ENCODE measurements at regions not wholly inside any gene's neighbourhood (a gene's known extent, or its start where the extent isn't known, plus 50 kb on each side); places are given as distances from the start of the nearest gene placed in this dataset.
"Not testable (repeated sequence)": the region's sequence is repeated elsewhere in the genome, so short reads cannot be mapped to it uniquely, and the experiment has no call there.

DNA sequence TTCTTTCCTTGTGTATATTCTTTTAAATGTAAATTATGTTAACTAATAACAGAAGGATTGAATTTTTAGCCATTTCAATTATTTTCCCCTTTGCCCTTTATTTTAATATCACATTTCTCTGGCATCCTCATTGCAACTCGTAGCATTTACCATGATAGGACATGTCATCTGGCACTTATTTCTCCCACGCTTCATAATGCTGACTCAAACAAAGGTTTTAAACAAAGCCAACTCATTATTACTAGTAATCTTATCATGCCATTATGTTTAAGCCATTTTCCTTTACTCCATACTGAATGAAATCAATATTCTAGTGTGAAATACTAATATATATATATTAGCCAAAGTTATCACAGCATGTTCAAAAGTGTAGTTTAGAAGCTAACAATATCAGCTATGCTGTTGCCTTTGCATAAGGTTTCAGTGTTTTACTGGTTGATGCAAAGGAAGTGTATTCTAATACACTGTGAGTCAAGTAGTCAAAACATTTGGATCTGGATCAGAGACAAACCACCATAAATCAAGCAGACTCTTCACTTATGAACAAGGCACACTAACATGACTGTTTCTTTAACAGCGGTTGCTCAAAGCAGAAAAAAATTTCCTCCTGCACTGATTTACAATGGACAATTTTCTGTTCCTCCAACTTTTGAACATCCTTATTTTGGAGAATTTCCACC, 281.6 kb downstream of the SLC7A11 start:
- in situ Hi-C loops (cut with MboI; ENCODE audit: low sequenced_read_pairs): no loop called here

DNA sequence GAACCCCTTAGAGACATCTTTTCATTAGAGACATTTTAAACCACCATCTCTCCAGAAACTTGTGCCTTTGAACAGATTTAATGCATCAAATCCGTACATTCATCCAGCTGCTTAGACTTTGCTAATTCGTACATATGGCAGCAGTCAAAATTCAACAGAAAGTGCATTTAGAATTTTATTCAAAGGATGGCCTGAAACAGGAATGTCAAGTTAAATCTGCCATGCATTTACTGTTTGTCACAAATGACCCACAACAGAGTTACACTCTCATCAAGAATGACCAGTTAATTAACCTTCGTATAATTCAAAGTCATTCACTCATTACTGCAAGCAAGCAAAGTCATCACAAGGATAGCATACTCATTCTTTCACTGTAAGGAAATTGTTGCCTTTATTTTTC, 284.3 kb downstream of the SLC7A11 start:
- in situ Hi-C loops (cut with MboI; ENCODE audit: low sequenced_read_pairs): no loop called here

DNA sequence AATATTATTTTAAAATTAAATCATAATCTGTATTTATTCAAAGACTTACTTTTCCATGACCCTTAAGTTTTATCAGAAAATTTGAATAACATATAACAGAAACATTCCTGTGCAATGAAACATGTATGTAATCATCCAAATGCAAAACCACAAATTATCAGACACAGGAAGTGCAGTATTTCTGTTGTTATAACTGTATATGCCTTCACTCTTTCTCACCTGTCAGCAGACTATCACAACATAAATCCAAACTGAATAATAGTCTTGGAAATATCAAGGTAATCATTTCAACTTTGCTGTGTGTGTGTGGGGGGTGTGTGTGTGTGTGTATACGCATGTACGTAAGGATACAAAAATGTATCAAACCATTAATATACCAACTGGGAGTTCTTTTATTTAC, 285.9 kb downstream of the SLC7A11 start:
- in situ Hi-C loops (cut with MboI; ENCODE audit: low sequenced_read_pairs): no loop called here

DNA sequence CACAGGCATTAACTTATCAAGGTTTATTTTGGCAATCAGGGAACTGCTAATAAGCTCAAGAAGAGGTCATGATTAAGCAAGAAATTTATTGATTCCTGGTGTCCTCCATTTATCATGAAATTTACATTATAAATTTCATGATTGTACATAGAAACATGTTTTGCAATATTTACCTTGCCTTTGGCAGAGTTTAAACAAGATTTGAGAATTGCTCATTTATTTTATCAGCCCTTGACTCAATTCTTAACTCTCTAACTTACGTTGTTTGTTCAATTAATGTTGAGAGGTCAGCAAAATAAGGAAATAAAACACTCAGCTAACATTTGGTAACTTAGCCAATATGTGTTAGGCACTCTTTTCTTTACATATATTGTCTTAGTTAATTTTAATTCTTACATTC, 286.6 kb downstream of the SLC7A11 start:
- in situ Hi-C loops (cut with MboI; ENCODE audit: low sequenced_read_pairs): no loop called here

DNA sequence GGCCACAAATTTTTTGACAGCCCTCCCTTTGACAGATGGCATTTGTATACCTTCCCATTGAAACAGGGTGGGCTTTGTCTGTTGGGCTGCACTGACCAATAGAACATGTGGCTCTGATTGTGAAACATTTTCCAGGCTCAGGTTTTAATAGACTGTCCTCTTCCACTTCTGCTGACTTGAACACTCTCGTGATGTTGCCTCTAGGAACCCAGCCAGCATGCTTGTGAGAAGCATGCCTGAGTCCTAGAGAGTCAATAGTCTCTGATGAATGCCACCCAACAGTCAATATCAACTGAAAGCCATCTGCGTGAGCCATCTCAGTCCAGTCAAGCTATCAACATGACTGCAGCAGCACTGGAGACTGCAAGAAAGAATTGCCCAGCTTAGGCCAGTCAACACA, 290.0 kb downstream of the SLC7A11 start:
- in situ Hi-C loops (cut with MboI; ENCODE audit: low sequenced_read_pairs): no loop called here

DNA sequence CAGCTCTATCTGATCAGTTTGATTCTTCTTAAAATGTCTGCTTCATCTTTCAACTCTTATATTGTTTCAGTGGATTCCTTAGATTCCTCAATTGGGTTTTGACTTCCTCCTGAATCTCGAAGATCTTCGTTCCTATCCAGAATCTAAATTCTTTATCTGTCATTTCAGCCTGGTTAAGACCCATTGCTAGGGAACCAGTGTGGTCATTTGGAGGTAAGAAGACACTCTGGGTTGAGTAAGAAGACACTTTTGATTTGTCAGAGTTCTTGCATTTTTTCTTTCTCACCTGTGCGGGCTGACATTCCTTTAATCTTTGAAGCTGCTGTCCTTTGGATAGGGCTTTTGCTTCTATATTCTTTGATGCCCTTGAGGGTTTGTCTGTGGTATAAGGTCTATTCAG, 291.9 kb downstream of the SLC7A11 start:
- in situ Hi-C loops (cut with MboI; ENCODE audit: low sequenced_read_pairs): no loop called here

DNA sequence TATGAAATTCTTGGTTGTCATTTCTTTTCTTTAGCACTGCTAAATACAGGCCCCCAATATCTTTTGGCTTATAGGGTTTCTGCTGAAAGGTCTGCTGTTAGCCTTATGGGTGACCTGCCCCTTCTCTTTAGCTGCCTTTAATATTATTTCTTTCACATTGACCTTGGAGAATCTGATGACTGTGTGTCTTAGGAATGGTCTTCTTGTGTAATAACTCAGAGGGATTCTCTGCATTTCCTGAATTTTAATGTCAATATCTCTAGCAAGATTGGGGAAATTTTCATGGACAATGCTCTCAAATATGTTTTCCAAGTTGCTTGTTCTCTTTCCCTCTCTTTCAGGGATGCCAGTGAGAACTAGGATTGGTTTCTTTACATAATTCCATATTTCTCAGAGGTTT, 292.4 kb downstream of the SLC7A11 start:
- in situ Hi-C loops (cut with MboI; ENCODE audit: low sequenced_read_pairs): no loop called here

DNA sequence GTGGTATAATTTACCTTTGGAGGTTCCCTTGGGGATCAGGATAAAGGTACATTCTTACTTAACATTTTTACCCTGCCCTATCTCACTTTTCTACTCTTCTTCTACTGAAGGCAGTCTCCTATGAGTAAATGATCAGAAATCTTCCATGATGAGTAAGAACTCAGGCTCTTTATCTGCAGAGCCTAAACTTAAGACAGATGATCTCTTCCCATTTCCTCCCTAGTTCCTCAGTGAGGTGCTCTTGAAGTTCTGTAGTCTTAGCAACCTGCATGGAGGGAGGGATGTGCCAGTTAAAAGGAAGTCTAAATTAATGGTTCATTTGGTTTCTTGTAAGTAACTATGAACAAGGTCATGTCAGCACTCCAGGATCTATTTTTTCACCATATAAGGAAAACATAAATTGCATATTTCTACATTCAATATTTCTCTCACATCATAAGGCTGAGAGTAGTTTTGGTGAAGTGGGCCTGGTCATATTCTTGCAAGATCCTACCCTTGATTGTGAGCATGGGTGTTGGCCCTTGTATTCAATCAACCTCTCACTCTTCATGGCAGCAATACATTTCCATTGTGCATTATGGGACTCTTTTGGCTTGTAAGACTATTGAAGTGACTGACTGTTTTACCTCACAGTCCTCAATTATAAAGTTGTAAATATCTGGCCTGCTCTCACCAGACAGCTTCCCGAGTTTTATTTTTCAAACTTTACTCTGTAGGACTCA, 295.5 kb downstream of the SLC7A11 start:
- in situ Hi-C loops (cut with MboI; ENCODE audit: low sequenced_read_pairs): no loop called here

DNA sequence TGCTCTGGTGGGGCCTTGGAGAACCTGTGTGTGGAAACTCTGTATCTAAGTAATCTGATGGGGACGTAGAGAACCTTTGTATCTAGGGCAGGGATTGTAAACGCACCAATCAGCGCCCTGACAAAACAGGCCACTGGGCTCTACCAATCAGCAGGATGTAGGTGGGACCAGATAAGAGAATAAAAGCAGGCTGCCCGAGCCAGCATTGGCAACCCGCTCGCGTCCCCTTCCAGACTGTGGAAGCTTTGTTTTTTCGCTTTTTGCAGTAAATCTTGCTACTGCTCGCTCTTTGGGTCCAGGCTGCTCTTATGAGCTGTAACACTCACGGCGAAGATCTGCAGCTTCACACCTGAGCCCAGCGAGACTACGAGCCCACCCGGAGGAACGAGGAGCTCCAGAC, 299.3 kb downstream of the SLC7A11 start:
- in situ Hi-C loops (cut with MboI; ENCODE audit: low sequenced_read_pairs): not testable (repeated sequence)

DNA sequence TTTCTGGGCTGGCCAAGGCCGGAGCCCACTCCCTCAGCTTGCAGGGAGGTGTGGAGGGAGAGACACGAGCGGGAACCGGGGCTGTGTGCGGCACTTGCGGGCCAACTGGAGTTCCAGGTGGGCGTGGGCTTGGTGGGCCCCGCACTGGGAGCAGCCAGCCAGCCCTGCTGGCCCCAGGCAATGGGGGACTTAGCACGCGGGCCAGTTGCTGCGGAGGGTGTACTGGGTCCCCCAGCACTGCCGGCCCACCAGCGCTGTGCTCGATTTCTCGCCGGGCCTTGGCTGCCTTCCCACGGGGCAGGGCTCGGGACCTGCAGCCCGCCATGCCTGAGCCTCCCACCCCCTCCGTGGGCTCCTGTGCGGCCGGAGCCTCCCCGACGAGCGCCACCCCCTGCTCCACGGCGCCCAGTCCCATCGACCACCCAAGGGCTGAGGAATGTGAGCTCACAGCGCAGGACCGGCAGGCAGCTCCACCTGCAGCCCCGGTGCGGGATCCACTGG, 300.1 kb downstream of the SLC7A11 start:
- in situ Hi-C loops (cut with MboI; ENCODE audit: low sequenced_read_pairs): not testable (repeated sequence)

DNA sequence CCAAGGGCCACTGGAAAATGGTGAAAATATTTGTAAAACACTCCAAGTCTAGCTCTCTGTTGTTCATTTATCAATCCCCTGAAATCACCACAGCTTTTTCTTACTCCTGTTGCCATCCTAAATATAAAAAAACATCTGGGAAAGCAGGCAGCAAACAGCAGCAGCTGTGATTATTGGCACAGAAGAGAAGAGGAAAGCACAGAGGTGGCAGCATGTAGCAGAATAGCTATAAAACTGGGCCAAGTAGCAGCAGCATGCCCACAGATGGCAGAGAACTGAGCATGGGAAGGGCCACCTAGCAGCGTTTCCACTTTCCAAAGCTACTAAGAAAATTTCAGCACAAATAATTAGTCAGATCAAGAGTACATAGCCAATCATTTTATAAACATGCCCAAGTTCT, 307.2 kb downstream of the SLC7A11 start:
- in situ Hi-C loops (cut with MboI; ENCODE audit: low sequenced_read_pairs): no loop called here

DNA sequence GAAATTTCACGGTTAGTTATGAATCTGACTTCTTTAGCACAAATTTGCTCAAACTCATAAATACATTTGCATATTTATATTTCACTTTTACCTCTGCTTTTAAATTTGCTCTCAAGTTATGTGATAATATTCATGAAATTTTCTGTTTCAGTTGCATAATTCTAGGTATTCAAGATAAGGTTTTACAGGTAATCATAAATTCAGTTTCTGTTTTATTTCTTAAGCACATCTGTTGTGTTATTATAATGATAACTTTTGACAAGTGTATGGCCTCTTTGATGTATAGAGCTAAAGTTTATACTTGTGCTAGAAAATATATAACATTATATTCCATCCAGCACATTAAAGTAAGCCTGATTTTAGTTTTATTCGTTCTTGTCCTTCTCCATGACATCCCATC, 308.1 kb downstream of the SLC7A11 start:
- in situ Hi-C loops (cut with MboI; ENCODE audit: low sequenced_read_pairs): no loop called here

DNA sequence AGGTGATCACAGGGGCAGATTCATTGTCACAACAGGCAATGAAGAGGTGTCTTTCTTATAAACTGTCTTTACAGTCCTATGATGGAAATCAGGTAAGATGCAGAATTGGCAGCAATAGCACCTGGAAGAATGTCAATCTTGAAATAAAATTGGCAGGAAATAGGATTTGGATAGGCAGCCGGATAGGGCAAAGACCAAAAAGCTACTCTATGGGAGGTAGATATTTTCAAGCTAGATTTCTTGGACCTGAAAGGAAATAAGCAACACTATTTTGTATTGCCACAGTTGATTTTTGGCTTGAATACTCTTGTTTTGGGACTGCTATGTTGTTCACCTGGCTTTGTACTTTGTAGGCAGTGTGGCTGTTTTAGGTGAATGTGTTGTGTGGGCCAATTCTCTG, 314.2 kb downstream of the SLC7A11 start:
- in situ Hi-C loops (cut with MboI; ENCODE audit: low sequenced_read_pairs): no loop called here

DNA sequence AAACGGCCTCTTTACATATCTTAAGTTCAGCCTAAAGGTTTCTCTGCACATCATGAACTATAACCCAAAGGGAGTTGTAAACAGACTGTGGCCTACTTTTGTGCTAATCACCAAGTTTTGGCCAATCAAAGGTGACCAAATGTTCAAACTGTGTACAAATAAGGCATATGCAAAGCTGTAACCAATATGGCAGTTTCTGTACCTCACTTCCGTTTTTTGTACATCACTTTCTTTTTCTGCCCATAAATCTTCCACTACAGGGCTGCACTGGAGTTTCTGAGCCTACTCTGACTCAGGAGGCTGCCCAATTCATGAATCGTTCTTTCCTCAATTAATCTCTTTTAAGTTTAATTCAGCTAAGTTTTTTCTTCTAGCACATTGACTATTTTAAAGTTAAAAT, 318.7 kb downstream of the SLC7A11 start:
- in situ Hi-C loops (cut with MboI; ENCODE audit: low sequenced_read_pairs): no loop called here

DNA sequence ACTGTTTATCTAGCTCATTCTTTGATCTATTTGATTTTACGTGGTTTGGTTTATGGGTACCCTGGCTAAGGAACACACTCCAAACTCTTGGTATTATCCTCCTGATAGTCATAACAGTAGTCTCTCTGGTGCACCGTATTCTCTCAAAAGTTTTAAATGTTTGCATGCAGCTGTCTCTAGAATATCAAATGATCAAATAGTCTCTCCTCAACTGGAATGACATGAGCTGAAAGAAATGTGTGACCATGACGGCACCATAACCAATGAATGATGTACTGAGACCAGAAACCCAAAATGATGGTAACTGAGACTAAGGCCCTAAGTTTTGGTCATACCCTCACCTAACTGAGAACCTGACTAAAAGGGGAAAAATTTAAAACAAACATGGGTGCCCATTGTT, 319.4 kb downstream of the SLC7A11 start:
- in situ Hi-C loops (cut with MboI; ENCODE audit: low sequenced_read_pairs): no loop called here

DNA sequence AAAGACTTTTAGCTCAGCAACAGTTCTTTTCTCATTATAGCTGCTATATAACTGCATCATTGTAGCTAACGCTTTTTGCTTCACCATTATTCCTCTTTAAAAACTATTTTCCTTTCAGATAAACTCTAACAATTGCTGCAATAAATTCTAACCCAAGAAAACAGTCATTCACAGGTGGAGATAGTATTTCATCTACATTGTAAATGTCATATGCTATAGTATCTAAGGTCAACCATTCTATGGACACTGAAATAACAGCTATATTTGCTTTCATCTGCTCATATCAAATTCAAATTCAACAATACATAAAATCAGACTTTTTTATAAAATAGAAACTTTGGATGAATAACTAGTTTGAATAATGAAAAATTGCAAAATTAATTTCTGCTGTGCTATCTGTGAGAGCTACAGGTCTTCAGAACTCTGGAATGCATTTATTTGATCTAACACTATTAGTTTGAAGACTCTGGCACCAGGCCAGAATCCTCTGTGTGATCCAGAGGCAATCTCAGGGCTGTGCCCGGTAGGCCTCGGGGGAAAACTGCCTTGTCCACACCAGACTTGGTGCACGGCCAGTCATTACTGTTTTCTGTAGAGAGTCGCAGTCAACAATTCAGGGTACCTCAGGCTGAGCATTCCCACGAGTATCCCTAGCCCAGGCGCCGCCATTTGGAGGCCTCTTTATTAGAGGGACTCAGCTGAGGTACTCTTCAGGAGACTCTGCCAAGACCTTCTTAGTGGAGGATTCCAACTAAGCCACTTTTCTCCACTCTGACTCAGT, 332.4 kb downstream of the SLC7A11 start:
- in situ Hi-C loops (cut with MboI; ENCODE audit: low sequenced_read_pairs): no loop called here

DNA sequence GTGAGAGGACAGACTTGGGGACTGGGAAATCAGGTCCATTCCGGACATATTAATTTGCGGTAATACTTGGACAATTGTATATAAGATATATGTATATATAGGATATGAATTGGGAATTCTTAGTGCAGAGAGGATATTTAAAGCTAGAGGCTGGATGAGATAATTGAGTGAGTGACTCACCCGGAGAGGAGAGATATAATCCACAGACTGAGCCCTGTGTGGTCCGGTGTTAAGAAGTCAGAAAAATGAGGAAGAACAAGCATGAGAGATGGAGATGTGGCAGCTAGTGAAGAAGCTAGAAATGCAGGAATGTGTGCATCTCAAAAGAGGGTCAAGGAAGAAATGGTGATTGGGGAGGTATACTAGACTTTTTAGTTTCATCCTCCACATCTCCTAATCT, 336.2 kb downstream of the SLC7A11 start:
- in situ Hi-C loops (cut with MboI; ENCODE audit: low sequenced_read_pairs): no loop called here

DNA sequence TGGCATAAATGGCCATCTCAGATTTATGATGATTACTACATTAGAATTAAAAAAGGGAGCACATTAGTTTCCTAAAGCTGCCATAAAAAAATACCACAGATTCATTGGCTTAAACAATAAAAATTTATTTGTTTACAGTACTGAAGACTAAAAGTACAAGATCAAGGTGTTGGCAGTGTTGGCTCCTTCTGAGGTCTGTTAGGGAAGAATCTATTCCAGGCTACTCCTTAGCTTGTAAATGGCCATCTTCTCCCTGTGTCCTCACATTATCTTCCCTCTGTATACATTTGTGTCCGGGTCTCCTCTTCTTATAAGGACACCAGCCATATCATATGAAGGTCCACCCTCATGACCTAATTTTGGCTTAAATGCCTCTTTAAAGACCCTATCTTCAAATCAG, 341.0 kb downstream of the SLC7A11 start:
- in situ Hi-C loops (cut with MboI; ENCODE audit: low sequenced_read_pairs): no loop called here

DNA sequence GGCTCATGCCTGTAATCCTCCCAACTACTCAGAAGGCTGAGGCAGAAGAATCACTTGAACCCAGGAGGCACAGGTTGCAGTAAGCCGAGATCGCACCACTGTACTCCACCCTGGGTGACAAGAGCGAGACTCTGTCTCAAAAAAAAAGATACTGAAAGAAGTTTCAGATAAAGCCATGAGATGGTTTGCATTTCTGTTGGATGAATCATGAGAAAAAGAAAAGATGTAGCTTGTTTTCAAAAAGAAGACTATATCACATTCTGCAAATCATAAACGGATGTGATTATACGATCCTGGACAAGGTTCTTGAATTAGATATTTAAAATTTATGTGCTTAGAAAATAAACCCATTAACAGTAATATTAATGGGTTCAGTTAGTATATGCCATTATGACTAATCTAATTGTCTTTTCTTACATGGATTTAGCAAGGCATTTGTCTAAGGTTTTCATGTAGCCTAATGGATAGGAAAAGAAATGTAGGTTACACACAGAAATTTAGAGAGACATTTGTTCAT, 345.9 kb downstream of the SLC7A11 start:
- in situ Hi-C loops (cut with MboI; ENCODE audit: low sequenced_read_pairs): no loop called here

DNA sequence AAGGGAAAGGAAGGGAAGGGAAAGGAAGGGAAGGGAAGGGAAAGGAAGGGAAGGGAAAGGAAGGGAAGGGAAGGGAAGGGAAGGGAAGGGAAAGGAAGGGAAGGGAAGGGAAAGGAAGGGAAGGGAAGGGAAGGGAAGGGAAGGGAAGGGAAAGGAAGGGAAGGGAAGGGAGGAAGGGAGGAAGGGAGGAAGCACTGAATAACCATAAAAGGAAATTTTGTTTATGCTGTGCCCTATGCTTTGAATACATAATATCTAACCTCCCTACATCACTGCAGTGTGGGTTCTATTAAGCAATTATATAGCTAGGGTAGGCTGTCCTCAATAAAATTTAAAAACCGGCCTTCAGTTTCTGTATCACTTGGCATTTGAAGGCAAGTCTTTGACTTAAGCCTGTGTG, 346.6 kb downstream of the SLC7A11 start:
- in situ Hi-C loops (cut with MboI; ENCODE audit: low sequenced_read_pairs): not testable (repeated sequence)

DNA sequence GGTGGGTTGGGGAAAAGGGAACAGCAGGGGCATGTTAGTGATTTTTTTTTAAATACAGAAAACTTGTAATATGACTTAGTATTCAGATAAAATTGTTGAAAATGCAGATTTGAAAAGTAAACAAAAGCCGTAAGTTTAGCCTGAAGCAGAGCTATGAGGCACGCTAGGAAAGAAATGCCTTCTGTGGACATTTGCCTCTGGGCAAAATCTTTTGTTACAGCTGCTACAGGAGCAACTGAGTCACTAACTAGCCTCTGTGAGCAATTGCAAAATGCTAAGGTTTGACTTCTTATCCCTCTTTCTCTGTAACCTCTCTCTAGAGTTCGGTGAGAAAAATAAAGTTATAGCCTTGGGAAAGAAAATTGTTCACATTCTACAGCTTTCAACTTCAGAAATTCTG, 350.0 kb downstream of the SLC7A11 start:
- in situ Hi-C loops (cut with MboI; ENCODE audit: low sequenced_read_pairs): no loop called here

DNA sequence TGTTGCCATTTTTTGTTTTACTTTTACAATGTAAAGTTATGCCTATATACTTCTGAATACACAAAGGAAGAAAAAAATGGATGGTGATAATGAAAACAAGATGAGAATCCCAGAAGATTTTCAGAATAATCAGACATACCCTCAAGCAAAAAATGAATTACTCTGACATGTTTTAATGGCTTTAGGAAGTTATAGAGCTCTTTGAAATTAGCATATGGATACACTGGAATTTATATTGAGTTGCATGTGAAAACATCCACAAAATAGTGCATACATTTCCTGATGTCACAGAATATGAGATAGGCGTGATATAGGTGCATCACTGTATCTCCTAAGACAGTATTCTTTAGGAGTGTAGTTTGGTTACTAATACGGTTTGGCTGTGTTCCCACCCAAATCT, 351.3 kb downstream of the SLC7A11 start:
- in situ Hi-C loops (cut with MboI; ENCODE audit: low sequenced_read_pairs): no loop called here
